ENCODE measurements at regions not wholly inside any gene's neighbourhood (a gene's known extent, or its start where the extent isn't known, plus 50 kb on each side); places are given as distances from the start of the nearest gene placed in this dataset.
"Not testable (repeated sequence)": the region's sequence is repeated elsewhere in the genome, so short reads cannot be mapped to it uniquely, and the experiment has no call there.

DNA sequence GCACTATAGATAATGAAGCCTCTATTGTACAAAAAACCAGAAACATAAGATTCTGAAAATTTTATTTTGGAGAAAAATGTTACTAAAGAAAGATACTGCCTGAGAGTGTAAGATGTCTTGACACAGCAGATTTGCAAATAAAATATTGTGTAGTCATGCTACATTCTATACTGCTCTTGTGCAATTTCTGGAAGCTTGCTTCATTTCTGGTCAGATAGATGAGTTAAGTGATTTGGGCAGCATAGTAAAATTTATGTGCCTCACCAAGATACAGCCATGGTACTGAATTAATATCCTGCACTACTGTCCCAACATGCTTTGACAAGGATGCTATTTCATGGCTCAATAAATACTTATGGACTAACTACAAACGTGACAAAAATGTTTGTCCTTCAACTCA is 55.1 kb upstream of the STARD13 start:
- no peak for DNase-seq

DNA sequence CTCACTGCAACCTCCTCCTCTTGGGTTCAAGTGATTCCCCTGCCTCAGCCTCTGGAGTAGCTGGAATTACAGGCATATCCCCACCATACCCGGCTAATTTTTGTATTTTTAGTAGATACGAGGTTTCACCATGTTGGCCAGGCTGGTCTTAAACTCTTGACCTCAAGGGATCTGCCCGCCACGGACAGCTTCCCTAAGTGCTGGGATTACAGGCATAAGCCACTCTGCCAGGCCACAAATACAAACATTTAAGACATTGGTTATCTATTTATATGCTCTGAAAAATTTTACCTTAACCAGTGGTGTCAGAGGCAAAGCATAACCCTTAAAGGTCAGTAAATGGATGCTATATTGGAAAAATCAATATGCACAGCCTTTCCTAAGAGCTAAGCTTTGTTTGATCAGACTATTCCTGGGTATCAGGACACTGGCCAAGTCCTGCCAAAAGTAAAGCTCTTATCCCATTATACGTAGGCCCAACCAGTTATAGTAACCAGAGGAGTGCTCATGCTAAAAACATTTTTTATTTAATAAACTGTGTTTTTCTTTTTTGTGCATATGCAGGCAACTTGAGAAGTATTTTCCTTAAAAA is 56.4 kb upstream of the STARD13 start:
- no peak for DNase-seq

DNA sequence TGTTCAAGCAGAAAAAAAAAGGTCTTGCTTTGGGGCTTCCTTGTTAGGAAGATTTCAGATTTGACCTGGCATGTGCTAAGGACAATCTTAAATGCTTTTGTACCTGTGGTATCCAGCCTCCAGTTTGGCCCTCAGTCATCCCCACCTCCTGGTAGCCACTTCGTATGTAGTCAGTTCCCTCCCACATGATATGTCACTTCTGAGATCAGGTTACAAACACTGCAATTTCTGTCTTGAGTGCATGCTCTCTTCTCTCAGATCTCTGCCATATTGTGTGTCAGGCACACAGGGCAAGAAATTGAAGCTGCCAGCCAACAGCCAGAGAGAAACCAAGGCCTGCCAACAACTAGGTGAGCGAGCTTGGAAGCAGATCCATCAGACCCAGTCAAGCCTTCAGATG is 60.3 kb upstream of the STARD13 start:
- no peak for DNase-seq

DNA sequence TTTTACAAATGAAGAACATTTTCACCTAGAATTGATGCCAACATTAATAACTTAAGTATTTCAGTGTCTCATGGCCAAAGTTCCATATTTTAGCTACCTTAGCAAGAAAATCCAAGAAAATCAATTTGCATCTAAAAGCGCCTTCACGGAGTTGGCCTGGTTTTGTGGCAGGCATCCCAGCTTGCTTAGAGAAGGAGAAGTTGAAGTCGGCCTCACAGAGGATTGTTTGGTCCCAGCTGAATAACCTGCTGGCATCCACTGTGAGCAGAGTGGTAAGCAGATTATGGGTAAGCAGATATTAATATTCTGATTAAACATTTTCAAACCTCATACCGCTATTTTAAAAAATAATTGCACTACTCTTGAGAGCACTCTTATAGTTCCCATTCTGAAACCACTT is 62.3 kb upstream of the STARD13 start:
- DNase-seq = no peak

DNA sequence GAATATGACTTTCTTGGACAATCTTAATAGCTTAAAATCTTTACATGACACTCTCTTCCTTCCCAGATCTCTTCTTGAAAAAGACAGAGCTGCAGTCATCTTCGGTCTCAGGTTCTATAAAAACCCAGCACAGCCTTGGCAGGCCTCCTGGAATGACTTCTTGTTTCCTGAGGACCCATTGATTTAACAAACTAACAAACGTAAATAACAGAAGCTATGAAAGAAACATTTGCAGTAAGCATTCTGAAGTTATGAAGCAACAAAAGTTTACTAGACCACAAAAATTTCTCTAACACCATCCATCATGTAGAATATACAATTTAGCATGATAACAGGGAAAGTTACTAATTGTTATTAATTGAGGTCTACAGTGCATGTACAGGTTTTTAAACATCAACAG is 62.8 kb upstream of the STARD13 start:
- no peak for DNase-seq

DNA sequence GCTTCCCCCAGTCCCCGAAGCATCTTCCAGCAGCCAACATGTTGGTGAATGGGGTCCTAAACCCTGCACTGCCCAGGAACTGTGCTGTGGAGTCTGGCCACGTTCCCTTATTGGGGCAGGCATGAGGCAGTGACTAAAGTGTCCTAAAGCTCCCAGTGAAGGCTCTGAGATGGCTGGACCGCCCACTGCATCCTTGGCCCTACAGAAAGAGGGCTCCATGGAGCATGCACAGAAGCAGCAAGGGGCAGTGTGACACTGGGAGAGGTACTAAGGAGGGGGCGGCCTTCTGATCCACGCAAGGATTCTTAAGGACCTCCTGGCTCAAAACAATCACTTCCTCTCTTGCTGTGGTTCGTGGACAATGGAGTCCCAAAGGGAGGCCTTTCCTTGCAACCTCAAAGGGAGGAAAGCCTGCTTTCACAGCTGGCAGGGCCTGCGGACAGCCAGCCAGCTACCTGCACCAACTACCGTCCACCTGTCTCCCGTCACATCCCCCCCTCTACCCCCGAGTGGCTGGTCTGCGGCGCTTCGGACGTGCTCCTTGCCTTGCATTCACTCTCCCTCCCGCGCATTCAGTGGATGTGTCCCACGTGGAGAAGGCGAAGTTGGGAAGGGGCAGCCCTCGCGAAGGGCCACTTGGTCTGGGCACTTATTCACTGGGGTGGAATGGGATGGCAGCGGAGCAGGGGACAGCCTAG is 63.9 kb upstream of the STARD13 start:
- DNase-seq = no peak

DNA sequence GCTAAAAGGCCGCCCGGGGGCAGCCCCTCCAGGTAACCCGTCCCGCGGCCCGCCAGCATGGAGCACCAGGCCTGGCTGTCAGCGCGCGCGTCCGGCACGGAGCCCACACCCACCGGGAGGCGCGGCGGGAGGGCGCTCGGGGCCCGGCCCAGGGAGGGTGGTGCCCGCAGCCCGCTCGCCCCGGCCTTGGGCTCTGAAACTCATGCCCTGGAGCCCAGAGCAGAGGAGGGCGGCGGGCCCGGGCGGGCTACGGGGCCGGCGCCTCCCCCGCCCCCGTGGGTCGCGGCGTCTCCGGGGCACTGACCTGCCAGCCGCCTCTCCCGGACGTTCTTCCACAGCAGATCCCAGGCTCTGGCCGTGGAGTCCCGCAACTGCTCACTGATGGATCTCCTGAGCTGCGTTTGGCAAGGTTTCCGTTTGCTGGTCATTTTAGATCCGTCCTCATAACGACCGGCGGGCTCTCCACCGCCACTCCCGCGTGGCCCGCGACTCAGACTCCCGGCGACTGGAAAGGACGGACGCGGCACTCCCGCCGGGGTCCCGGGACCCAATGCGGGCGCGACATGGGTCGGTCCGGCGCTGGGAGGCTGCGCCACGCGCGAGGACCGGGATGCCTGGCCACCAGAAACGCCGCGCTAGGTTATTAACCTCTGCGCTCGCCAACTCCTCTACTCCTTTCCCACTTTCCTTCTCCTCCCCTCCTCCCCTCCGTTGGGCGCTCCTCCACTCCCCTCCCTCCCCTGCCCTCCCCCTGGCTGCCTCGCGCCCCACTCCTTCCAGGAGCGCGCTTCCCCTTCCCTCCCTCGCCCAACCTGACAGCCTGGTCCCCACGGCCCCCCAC is 64.7 kb upstream of the STARD13 start:
- DNase-seq = no peak

DNA sequence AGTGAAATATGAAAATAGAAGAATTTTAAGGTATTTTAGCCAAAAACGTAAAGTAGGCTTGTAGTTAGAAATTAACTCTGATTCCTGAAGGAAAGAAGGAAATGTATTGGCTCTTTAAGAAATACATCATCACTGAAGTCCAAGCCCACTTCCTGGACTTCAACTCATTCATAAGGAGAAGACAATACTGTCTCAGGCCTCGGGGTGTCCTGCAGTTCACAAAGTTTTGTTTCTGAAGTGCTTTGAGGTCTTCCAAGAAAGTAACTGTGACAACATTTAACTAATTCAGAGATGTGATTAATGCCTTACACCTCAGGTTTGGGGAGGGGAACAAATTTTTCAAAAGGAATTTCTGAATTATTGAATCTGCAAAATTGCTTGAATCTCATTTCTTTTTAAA is 65.8 kb upstream of the STARD13 start:
- no peak for DNase-seq

DNA sequence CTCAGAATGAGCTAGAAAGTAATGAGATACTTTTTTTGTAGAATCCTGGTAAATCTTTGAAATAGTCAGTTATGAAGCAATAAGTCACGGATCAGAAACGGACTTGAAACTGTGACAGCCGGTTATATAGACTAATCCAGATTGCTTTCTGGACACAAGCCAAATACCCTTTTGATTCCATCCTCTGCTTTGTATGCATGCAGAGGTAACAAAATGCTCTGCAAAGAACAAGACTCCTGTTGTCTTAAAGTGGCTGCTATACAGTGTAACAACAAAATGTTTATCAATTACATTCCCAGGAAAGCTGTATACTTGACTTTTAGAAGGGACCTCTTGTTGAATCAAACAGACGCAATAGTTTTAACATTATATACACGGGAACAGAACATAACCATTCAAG is 66.5 kb upstream of the STARD13 start:
- DNase-seq = no peak

DNA sequence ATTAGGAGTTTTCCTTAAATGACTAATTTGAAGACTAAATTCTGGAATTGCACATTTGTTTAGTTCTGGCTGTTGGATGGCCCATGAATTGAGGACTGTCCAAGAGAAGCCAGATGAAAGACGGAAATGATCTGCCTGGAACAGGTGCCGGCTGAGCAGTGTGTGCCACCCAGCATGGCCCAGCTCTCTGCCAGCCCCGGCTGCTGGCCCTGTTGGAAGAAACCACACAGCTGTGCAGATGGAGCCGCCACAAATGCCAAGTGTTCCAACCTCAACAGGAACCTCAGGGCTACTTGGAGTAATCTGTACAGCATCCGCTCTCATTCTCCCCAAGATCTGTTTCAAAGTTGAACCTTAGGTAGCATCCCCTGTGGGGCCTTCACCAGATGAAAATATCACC is 67.0 kb upstream of the STARD13 start:
- DNase-seq = no peak

DNA sequence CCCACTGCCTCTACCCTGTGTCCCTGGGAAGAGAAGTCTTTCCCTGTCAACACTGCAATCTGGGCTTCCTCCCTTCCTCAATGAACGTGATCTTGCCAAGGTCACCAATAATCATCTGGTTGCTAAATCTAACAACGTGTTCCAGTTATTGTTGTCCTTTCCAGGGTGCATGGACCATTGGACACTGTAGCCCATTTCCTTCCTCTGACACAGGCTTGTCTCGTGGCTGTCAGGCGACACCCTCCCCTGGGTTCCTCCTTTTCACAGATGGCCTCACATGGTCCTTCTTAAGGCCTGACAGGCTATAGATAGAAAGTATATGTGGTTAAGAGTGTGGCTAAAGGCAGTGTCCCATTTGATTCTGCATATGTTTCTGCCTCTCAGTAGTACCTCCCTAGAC is 67.7 kb upstream of the STARD13 start:
- DNase-seq = no peak

DNA sequence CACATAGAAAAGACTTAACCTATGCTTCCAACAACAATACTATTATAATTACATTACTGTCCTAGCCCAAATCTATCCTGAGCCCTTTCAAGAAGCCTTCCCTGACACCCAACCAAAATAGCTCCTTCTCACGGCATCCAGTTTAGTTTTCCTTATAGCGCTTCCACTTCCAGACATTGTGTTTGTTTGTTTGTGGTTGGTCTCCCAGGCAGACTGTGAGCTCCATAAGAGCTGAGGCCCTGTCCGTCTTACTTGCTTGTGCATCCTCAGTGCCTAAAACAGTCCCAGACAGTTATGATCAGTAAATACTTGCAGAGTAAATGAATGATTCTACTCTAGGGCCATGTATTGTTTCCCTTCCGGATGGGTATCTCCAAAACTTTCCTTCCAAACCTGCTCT is 68.1 kb upstream of the STARD13 start:
- DNase-seq = no peak

DNA sequence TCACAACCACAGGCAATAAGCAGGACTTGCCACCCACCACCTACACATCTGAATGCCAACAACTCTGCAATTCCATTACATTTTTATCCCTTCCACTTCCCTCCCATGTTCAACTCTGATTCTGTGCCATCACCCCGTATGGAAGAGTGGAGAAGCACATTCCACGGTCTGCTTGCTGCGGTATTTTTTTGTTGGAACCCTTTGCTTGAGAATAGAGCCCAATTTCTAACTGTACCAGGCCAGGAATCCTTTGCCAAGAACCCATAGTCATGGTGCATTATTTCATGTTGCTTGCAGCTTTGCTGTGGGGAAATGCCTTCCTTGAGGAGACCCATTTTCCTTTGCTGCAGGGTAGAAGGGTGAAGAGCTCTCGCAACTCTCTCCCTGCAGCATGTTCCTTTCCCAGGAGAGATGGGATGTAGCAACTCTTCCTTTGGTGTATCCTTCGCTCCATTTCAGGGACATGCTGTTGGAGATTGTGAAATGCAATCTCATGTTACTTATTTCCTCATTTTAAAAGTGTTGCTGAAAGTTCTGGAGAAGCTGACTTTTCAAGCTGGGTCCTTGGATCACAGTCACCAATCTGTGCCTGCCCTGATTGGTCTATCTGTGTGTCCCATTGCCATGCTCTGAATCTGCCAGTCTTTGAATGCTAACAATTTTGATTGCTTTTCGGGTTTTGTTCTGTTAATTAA is 69.8 kb upstream of the STARD13 start:
- DNase-seq = no peak

DNA sequence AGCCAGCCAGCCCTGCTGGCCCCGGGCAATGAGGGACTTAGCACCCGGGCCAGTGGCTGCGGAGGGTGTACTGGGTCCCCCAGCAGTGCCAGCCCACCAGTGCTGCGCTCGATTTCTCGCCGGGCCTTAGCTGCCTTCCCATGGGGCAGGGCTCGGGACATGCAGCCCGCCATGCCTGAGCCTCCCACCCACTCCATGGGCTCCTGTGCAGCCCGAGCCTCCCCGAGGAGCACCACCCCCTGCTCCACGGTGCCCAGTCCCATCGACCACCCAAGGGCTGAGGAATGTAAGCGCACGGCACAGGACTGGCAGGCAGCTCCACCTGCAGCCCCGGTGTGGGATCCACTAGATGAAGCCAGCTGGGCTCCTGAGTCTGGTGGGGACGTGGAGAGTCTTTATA is 72.5 kb upstream of the STARD13 start:
- DNase-seq = not testable (repeated sequence)

DNA sequence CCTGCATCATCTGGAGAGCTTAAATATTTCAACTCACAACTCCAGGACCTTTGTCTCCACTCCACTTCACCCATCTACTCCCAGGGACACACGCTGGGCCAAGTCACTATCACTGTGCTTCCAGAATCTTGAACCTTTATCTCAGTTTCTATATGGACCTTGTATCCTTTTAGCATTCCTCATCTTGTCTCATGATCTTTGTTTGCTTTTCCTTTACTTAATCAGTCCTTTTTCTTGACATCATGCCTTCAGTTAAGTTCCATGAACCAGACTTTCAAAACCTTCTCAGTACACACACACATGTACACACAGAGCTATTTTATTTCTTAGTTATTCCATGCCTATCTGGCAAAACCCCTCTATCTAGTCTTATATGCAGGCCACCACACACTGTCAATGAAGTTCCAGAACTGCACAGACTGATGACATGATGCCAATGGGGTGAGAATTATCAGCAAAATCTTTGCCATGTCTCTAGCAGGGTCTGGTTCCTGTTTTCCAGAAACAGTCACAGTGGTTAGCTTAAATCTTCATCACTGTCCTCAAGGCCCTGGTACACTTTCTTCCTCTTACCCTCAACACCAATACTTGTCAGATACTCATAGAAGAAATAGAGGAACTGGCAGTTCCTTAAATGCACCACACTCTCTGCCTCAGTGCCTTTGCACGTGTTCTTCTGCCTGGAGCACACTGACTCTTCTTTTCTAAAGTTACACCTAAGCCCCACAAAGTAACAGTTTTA is 77.6 kb upstream of the STARD13 start:
- DNase-seq = no peak

DNA sequence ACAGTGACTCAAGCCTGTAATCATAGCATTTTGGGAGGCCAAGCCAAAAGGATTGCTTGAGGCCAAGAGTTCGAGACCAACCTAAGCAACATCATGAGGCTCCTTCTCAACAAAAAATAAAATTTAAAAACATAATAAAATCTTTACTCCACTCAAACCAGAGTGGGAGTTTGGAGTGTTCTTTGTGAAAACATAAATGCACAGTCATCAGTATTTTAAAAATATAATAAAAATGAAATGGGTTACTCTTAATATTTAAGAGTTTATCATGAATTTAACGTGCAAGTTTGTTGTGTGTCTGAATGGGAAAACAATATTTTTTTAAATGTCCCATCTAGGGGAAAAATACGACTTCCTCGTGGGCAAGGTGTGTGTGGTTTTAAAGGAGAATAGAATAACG is 78.6 kb upstream of the STARD13 start:
- no peak for DNase-seq

DNA sequence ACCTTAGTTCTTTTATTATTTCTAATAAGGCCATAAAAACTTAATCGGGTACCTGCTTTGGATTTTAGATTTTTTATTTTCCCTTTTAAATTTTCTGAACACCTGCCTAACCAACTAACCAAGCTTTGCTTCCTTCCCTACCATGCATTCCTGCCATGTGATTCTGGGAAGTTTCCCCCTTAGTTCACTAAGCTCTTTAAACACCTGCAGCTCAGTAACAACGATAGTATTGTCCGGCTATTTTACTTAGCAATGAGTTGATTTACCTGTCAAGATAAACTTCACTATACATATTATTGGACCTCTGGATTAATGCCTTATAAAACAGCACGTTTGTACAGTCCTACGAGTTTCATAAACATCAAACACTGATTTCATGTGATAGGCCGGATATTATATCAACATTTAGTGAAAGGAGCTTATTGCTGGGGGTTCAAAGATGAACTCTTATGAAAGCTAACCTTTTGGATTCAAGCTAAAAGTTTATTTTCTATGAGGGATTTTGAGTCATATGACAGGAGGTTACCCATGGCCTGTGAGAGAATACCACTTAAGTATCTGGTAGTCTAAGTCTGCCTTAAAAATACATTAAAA is 81.0 kb upstream of the STARD13 start:
- no peak for DNase-seq

DNA sequence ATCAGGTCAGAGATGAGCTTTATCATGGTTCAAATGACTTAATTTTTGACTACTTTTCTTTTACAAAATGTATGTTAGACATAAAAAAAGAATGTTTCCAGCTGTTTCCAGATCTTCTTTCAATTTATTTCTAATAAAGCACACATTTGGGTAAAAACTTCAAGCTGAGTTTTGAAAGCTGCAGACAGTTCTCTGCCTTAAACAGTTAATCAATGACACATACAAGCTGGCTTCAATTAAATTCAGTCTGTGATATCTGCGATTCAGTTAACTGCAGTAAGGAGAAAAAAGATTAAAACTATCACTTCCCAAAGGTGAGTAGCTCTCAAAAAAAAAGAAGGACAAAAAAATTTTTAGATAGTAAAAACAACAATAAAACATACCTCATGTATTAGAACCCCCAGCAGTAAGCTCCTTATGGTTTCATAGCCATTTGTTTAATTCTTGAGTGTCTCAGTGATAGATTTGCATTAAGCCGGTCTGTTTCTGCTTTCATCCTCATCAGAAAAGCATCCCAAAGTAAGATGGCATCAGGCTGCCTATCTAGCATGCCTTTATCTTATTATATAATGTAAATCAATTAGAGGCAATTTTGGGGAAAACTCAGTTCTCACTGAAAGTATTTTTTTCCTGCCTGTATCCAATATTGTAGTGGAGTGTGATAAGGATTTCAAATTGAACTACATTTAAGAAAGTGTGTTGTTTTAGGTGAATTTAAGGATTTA is 81.8 kb upstream of the STARD13 start:
- DNase-seq = no peak

DNA sequence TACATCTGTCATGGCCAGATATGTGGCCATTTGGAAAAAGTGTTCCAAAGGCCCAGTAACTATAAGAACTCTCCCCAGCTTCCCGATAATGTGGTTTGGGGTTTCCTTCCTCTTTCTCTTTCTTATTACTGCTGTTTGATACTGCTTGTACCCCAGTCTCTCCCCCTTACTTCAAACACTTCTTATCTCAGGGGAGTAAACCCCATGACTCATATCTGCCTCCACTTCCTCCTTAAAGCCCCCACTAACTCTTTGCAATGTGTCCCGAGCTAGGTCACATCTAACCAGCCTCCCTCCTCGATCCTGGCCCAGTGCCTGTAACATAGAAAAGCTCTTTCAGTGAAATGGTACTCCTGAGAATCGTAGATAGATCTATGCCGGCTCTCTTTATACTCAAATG is 82.4 kb upstream of the STARD13 start:
- DNase-seq = no peak

DNA sequence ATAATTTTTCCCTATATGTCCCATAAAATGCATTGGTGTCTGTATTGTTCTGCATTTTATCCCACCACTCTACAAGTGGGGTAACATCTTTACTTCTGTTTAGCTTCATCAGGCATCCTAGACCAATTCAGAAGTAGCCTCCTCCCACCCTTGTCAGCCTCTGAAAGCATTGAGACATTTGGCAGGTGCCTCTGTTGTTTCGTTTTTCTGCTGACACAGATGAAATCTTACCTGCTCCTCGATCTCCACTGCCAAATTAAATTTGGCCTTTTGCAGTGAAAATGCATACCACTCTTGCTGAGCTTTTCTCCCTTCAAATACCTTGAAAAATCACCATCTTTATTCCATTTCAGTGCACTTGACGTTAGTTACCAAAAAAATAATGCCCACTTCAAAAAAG is 83.5 kb upstream of the STARD13 start:
- no peak for DNase-seq

DNA sequence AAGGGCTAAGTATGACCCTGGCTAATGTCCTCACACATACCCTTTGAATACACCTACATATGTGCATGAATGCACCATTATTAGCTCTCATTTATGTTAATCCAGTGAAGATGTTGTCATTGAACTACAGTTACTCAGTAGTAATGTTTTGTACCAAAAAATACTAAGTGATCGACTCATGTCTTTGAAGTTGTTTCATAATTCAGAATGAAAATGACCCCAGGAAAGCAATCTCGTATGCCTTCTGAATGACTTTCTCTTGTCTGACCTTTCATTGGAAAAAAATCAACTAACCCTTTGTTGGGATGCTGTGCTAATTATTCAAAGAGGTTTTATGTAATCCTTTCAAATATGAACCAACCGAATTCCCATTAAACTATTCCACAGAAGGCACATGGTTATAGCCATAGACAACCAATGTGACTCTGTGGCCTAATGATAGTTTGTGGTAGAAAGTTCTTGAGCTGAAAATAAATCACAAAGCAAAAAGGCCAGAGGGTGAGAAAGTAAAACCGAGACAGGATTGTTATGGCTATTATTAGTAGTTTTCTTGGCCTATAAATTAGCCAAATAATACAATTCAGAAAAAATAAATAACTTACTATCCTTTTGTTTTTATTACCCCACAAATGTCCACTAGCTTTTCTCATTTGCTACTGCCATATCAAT is 86.8 kb upstream of the STARD13 start:
- DNase-seq = no peak

All from activated CD4-positive, alpha-beta T cell treated with anti-CD3 and anti-CD28 coated beads, Interleukin-2, amount 50 U/mL, for 48 hours (primary cell).